GM19351 (cell line): ENCODE measurements at regions not wholly inside any gene's neighbourhood (a gene's known extent, or its start where the extent isn't known, plus 50 kb on each side); places are given as distances from the start of the nearest gene placed in this dataset.

Experiments
- ATAC-seq: cut with Tn5 transposase; IDR thresholded peaks from one replicate; pipeline ENCODE4 v1.9.1; 2021; ENCODE audit warnings: mild to moderate bottlenecking, moderate library complexity; ENCODE audit not compliant: unreplicated experiment

DNA sequence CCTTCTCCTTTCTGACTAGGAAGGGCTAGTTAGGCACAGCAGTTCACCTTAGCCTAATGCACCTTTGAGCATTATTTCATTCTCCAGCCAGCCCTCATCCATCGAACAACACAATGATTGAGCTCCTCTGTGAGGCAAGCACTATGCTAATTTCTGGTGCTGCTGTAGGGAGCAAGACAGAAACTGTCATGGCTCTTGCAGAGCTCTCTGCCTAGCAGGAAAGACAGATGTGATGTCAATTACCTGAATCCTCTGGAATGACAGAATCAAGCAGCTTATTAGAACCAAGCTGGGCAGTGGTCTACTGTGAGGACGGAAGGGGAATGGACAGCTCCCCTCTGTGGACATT, 256.1 kb upstream of the NOCT start:
- ATAC-seq, result no peak

DNA sequence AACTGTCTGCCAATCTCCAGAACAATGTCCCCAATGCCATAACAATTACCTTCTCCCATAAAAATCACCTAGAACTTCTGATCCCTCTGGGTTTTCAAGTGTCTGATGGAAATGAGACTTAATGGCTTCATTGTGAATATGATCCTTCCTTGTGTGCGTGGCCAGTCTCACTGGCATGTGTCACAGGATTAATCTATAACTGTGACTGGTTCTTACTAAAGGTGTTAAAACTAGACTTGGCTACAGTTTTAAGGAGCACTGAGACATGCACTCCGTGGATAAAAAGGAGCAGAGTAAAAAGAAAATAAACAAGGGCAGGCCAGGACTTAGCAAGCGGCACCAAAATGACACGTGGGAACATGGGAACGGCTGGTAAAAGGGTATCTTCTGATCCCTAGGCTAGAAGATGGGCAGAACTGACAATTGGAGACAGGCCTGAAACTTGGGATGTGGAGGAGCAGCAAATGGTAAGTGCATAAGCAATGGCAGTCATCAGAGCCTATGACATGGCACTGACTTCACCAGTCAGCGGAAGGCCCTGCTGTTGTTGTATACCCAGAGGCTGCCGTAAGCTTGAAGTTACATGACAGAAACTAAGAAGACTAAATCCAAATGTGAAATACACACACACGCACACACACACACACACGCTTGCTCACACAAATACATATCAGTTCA, 256.6 kb upstream of the NOCT start:
- no peak for ATAC-seq

DNA sequence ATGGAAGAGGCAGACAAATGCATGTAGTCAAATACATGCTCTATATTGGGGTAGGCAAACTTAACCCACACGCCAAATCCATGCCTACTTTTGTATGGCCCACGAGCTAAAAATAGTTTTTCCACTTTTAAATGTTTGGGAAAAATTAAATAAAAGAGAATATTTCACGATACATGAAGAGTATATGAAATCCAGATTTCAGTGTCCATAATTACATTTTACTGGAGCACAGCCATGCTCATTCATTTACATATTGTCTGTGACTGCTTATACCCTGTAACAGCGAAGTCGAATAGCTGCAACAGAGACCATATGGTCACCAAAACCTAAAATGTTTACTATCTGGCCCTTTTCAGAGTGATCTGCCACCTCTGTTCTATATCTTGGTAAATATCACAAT, 257.4 kb upstream of the NOCT start:
- no peak for ATAC-seq

DNA sequence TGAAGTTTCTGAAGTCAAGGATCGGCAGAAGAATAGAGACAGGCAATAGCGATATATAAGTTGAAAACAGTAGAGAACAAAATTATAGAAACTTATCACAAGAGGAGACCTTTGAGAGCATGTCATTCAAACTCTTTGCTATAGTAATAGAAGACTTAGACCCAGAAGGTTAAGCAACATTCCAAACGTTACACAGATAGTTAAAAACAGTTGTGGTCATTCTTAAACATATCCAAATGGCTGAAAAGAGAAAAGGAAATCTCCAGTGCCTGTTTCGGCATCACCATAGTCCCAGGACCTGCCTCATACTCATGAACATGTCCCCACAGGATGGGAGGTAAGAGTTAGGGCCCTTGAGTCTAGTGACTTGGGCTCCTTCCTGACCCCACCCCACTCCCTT, 258.1 kb upstream of the NOCT start:
- ATAC-seq, result no peak

DNA sequence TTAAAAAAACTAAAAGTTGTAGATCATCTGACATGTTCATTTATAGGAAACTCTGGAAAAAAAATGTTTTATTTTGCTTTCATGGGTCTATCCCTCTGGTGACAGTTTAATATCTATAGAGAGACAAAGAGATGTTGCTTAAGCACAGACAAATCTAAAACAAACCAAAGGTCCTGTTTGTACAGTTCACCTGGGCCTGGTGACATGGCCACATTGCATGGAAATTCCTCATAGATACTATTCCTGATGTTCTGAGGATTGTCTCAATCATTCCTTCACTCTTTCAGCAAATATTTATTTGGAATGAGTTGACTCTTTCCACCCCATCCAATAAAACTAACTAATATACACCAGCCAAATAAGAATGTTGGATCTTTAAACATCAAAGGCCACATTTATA, 259.1 kb upstream of the NOCT start:
- no peak for ATAC-seq

DNA sequence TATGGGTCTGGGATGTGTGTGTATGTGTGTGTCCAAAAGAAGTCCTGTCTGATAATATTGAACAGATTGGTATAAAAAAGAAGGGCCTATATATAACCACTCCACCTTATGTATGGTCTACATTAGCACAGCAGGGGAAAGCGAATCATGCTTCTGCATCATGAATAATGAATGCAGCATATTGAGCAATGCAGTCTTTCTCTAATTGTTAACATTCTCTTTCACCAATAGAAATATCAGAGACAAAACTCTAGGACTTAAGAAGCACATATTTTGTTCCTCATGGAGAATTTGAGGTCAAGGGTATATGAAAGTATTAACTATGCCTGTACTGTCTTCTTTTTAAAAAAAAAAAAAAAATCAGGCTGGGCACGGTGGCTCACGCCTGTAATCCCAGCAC, 264.3 kb upstream of the NOCT start:
- ATAC-seq, result no peak

DNA sequence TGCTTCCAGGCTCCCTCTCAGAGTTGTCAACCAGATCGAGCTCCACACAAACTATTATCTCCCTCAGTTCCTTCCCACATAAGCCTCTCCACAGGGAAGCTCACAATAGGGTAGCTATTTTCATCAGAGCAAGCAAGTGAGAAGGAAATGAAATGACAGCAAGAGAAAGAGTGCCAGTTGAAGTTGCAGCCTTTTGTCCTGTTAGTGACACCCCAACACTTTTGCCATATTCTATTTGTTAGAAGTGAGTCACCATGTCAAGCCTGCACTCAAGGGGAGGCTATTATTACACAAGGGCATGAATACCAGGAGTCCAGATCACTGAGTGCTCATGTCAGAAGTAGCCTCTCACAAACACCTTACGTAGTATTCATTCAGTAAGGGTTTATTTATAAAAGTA, 266.3 kb upstream of the NOCT start:
- ATAC-seq, result no peak

DNA sequence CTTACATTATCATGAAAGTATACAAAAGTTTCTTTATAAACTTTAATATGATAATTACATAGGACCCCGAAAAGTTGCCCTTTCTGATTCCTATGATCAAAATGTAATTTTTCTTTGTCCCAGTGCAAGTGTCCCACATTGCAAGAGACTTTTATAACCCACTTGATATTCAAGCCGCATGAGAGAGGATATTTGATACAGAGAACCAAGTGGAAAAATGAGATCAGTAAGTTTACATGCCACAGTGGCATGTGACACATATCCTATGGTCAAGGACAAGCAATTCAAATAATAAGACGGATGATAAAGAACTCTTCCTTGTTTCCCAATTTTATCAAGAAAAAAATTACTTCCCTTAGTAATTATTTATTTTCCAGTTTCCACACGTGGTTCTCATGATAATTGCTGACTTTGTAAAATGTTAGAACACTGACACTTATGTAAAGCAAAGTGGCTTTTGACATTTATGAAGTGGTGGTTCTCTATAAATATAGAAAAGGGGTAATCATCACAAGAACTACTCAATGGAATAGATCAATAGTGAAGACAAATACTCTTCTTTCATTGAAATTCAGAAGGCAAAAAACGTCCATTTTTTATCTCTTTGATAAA, 273.7 kb upstream of the NOCT start:
- no peak for ATAC-seq

DNA sequence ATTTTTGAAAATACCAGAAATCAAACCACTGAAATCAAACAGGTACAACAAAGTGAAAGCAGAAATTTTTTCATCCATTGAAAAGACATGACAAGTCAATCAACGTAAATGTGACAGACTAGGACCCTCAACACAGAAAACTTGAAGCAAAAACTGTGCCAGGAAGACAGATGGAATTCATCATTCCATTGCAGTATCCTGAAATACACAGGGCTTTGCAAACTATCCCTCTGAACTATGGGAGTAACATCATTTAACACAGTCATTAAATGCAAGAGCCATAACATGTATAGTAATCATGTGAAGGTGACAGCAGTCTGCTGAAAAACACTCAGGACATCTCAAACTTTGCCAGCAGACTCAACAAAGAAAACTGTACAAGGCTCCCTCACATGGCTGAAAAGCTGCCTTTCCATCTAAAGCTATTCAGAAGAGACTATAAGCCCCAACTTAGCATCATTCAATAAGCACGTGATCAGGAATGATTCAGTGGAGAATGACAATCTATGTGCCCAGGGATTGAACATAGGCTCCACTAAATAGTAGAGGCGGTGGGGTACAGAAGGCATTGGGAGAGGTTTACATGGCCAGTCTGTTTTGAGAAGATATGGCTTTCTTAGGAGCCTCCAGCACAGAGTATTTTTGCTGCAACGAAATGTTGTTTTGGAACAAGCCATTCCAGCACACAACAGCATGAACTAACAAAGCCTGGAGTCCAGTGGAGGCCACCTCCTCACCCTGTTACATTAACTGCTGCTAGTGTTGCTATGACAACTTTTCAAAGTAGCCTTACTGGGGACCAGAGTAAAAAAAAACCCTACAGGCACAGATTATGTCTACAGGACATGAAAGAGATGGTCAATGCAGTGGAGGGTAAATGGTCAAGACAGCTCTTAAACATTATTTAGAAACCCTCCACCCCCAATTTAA, 274.5 kb upstream of the NOCT start:
- no peak for ATAC-seq

DNA sequence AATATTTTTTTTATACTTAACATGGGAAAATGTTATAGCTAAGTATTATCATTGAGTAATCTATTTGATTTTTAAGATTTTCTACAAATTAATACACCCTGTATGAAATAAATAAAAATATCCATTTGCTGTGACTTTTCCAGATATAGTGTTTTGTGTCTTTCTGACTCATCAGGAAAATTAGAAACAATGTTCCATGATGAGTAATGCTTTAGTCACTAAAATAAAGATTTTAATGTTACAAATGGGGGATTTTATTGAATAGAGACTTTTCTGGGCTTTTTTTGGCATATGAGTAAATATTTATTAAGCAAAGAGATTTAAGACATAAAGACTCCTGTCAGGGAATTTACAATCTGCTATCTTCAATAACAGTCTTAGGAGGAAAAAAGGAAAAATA, 279.2 kb upstream of the NOCT start:
- ATAC-seq, result no peak

DNA sequence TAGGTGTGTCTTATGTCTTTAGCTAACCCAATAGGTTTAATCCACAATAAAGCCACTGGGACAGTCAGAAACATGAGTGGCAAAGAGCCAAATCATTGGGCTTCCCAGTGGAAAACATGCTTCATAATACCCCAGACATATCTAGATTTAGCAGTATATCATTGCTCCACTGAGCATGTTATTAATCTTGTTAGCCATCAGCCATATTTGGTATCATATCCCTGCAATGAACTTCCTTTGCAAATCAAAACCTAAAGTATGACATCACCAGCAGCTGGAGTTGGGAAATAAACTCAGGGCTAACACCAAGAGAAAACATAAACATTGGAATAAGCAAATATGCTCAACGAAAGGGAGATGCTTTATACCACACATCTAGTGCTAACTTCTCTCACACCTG, 280.8 kb upstream of the NOCT start:
- ATAC-seq, result no peak

DNA sequence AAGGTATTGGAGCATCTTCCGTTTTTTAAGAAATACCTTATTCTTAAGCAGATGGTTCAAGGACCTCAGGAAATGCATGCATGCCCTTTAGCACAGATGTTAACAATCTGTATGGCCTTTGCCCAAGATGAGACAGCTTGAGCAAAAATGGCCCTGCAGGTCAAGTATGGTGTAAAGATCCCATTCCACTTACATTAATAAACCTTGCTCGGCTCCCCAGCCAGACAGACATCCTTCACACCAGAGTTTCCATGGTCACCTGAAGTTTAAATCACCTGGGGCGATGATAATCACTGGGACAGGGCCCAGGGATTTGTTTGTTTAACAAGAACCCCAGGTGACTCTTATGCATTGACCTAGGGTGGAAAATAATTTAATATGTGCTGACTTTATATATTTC, 287.0 kb upstream of the NOCT start:
- no peak for ATAC-seq

DNA sequence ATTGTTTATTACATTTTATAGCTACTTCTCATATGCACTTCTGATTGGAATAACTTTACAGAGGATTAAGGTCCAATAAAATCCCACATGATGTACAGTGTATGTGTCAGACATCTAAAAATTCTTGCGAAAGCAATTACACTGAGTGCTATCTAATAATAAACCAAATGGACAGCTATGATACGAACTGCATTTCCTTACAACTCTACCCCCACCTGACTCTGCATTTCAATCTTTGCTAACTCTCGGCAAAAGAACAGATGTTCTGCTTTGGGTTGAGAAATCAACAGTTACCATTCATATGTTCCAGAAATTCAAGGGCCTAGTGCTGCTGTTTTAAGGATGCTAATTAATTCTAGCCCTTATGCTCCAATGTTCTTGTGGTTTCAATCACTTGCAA, 287.9 kb upstream of the NOCT start:
- ATAC-seq, result no peak

DNA sequence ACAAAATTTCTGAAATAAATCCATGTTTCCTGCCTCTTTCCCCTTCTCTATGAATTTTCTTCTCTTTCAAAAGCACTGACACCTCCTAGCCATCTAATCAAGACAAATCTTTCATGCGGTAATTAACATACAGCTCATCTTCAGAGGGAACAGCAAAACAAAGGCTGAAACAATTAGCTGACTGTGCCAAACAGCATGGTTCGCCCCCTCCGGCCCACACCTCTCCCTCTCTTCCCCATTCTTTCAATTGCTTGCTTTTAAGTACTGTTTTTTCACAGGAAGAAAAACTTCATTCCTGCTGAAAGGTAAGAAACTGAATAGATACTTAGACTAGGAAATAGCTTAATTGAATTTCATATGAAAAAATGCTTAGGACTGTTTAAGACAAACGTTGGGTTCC, 291.1 kb upstream of the NOCT start:
- ATAC-seq, result no peak

DNA sequence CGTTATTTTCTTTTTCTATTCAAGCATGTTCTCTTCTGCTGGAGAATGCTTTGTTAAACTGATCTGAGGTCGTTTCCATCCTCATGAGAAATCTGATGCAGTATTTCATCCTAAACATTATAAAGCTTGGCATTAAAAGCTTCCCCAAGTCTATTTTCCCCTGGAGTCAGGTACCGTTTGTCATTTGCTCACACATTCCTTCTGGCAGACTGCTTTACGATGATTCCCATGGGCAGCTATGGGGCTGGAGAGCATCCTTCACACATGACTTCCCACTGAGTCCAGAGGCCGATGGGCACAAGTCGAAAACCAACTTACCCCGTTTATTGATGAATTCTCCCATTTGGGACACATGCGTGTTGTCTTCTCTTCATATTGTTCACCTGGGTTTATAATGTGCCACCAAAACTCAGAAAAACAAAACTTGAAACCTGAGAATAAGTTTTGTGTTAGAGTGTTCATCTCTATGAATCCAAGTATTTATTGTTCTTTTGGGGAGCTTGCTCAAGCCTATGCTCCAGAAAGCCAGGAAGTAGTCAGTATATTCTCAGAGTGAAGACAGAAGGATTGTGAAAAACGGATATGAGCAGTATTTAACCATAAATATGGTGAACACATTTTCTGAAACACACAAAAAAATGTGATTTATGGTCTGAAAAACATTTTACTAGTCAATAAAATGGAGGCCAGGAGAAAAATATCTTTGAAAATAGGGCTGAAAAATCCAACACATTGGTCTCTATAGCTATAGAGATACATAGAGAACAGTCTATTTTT, 298.8 kb upstream of the NOCT start:
- no peak for ATAC-seq

DNA sequence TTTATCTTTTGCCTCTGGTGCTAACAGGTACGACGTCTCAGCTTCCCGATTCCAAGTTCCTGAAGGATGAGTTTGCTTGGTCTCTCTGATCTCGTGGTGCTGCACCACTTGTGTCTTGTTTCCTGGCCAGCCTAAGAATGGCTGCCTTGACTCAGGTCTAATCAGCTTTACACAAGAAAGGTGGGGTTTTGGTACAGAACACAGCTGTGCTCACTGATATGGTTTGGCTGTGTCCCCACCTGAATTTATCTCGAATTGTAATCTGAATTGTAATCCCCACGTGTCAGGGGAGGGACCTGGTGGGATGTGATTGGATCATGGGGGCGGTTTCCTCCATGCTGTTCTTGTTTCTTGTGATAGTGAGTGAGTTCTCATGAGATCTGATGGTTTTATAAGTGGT, 305.3 kb upstream of the NOCT start:
- ATAC-seq, result no peak

DNA sequence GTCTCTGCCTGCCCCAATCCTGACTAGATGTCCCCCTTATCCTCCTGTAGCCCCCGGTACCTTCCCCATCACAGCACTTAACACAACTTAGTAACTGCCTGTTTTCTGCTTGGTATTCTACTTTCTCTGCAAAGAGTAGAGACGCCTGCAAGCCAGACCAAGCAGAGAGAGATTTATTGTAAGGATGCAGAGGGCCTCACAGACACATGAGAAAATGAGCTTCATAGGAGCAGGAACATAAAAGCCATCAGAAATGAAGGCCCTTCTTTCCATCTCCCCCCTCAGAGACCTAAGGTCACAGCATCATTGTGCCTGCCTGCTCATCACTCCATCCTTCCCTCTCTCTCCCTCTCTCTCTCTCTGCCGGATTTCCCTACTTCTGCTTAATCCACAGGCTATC, 305.7 kb upstream of the NOCT start:
- ATAC-seq, result no peak

DNA sequence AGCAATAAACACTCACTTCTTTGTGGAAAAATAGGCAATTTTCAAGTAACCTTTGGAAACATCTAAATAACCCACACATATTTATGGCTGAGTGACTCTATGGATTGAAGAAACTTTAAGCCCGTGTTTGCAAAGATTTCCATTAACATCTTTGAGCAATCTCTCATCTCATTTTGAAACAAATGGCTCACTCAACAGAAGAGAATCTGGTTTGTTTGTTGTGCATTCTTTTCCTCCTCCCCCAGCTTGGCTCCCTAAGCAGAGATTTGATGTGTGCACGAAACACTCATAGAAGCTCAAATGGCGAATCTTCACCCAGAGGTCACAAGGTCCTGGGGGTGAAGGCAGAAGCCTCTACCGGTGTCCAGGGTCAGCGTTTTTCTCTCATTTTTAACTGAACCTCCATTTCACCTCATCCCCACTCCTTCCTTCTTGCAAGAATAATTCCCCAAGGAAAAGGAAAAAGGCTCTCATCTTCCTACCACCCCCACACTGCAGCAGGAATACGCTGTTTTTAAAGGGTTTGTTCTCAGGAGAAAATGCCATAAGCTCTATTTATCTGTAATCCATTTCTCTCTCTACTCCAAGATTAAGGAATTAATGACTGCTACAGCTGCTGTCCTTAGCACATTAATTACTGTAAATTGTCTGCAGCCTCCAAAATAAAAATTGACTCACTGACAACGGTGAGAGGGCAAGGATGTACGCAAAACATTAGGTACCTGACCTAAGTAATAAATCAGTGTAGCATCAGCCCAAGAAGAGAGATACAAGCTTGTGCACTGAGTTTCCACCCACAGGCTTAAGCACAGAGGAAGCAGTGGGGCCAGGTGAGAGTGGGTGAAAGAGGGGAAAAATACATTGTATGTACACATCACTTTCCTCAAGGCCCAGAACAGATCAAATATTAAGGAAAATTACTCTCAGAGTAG, 307.6 kb upstream of the NOCT start:
- ATAC-seq, result no peak

DNA sequence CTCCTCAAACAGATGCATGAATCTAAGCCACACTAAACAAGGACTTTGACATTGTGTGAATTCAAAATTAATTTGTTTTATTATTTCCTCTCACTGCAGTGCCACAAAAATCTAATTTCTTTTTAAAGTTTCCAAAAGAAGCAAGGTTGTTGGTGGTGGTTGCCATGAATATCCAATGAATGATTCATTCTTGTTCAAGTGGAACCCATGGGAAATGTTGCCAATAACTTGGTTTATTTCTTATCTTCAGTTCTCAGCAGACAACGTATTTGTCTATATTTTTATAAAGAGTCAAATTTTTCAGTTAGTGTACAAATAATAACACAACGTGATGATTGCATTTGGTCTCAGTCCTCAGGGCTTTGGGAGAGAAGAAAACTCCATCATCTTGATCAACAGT, 309.4 kb upstream of the NOCT start:
- no peak for ATAC-seq

DNA sequence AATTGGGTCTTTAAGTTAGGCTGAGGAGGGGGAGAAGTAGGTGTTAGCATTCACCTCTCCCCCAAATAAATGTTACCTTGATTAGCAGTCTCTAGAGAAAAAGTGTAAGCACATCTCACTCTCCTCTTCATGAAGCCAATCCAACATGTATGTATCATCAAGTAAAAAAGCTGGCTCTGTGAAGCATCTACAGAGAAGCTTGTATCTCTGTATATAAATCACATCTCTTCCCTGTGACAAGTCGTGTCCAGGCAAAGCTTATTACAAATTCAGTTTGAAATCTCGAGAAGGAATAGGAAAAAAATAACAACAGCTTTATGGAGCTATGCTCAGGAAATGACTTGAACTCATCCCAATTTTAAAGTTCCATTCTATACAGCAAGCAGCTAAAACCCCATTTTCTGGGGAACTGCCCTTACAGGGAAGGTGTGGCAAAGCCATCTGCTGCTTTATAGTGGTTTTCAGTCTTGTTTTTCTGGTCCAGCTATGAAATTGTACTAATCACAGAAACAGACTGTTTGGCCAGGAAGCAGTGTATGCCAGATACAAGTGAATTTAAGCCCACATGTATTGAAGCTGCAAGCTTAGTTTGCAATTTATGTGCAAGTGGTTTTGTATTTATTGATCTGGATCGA, 313.3 kb upstream of the NOCT start:
- ATAC-seq, result no peak
